NCI-H748 (cell line): ENCODE measurements at regions not wholly inside any gene's neighbourhood (a gene's known extent, or its start where the extent isn't known, plus 50 kb on each side); places are given as distances from the start of the nearest gene placed in this dataset.

Experiments used
- DNase-seq: peaks from one replicate; lab custom pipeline; 2025; ENCODE audit not compliant: unreplicated experiment; lab: John Stamatoyannopoulos, UW

DNA sequence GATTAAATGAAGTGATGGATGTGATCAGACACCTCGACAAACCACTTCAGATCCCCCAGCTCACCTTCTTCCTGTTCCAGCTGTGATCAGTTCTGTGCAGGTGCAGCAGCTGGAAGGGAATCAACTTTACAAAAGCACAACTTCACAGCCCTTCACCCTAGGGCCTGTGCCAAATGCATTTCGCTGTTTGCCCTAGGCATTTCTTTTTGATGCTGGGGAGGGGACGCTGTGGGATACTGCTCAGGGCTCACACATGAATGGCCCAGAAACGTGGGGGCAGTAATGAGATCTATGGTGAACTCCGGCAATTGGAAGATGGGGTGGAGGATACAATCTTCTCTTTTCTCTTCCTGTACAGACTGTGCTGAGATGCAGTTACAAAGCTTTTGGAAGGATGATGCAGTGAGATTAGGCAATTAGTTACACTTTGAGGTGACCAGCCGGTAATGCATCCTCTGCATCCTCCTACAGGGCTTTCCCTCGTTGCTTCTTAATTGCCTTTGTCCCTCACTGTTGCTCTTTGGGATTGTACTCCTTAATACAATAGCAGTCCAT is 215.1 kb upstream of the PITX2 start:
- DNase-seq: no peak

DNA sequence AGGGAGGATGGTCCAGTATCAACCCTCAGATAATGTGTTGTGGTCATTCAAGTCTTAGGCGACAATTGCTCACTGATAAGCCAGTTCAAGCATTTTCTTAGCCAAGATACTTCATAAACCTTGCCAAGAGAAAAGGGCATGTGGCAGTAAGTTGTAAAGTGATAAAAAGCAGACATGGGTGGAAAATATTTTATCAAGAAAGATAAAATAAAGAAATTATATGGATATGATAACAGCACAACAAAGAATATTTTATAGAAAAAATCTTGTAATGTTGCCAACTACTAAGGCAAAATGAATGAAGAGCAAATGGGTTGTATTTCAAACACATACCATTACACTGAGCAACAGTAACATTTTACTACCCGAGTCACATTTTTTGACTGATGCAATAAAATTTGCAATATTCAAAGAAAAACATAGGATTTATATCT is 217.4 kb upstream of the PITX2 start:
- DNase-seq: no peak

DNA sequence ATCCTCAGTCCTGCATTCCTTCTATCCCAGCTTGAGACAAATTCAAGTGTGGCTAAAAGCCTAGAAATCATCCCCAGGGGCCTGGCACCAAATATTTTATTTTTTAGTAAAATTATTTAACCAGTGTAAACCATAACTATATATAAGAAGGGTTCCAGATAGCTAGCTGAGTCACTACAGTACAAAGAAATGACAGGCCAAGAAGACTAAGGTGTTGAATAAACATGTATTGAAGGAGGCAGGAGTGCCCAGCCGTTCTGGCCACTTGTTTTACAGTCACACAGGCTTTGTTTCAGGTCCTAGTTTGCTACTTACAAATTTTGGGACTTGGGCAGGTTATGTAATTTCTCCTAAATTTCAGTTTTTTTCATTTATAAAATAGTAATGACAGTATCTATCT is 225.9 kb upstream of the PITX2 start:
- DNase-seq: no peak

- DNase-seq: no peak
Measured at GRCh38 chr4:110849461-110849860, 226.6 kb upstream of the PITX2 start.

DNA sequence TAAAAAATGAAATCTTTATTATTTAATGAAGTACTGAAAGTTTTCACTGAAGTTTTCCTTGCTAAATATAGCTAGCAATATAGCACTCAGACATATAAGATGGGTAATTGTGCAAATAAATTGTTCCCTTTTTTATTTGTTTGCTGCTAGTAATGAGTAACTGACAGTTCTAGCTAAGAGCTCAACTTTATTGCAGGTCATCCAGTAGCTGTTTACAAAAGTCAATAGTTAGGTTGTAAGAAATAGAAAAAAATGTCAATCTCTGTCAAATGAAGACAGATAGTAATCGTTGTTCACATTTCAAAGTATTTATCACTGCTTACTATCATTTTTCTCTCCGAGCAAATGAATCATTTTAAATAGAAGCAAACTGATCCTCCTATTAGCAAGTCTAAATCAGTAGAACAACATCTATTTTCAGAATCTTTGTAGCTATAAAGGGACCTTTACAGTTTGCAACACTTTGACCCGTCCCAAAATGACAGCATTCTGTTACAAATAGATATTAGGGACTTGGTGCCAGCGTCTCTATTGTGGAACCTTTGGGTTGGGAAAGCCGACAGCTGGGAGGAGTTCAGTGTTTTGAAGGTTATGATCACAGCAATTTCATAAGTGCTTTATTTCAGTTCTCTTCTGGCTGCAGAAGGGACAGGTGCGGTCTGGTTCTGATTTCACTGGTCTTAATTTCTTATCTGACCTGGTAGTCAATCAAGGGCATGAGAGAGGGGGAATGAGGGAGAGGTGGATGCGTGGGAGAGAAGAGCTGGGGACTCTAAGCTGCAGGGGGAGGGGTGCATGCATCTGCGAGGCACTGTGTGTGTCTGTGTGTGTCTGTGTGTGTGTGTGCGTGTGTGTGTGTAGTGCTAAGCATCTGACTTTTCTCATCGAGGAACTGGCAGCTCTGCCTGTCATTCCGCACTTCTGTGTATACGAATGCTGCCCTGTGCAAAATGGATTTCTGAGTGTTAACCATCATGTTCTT is 227.9 kb upstream of the PITX2 start:
- DNase-seq: peak; percentile 39

DNA sequence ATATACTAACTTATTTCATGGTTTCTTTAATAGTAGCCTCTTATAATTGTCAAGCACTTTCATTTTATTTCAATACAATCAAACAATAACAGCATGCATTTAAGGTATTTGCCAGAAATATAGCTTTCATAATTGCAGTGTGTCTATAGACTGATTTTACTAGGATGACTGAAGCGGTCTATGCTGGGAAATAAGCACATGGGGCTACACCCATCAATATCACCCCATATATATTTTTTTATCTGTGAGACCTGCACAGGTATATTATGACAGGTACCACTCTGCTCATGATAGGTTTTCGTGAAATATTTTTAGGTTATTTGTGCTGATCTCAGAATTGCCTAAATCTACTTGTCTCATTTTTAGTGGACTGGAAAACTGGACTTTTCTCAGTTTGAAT is 229.1 kb upstream of the PITX2 start:
- no peak for DNase-seq

DNA sequence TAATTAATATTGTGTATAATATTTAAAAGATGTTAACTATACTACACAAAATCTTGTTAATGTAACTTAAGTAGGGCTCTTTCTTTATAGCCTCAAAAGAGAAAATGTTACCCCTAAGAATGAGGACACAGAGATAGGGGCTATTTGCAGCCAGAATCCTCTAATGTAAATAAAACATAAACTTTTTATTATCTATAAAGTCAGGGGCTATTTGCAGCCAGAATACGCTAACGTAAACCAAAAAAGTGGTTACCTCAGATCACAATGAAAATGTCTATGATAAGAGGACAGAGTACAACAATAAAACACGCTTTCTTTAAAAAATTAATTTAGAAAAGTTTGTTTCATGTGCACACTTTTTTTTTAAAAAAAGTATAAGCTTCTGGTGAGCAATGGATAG is 229.9 kb upstream of the PITX2 start:
- no peak for DNase-seq

DNA sequence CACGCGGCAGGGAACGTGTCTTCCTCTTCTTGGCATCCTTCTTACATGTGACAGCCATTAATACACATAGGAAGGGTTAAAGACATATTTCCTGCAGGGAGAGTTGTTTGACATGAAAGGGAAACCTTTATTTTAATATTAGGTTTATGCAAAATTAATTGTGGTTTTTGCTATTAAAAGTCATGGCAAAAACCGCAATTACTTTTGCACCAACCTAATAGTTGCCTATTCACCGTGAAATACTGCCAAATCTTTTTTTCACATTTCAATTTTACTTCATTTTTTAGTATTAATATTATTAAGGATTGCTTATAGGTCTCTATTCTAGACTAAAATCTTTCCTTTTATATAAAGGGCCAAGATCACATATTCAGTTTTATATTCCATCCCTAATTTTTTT is 230.4 kb upstream of the PITX2 start:
- DNase-seq: no peak

DNA sequence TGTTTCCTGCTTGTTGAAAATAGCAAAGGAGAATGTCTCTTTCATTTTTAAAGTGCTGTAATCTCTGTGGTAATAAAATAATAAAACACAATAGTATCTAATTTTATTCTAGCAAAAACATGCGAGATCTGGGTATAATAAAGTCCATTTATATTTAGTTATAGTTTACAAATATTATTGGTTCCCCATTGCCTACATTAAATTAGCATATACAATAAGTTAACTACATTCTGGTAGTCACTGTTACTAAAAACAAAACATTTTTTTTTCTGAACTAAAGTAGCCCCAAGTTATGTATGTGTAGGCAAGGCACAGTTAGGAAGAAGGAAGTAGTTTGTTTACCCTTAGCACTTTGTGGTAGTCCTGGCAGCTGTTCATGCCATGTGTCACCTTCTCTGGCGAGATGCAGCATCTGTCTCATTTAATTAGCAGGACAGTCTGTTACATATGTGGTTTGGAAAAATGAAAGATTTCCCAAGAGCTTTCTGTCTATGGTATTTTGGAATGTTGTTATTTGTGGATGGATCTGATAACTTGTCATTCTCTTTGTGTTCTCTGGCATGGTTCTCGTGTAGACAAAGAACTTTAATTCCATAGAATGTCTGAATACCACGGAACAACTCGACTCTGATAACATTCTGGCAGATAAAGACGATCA is 231.3 kb upstream of the PITX2 start:
- DNase-seq: no peak

- no peak for DNase-seq
Measured at GRCh38 chr4:110860125-110860524, 237.2 kb upstream of the PITX2 start.

DNA sequence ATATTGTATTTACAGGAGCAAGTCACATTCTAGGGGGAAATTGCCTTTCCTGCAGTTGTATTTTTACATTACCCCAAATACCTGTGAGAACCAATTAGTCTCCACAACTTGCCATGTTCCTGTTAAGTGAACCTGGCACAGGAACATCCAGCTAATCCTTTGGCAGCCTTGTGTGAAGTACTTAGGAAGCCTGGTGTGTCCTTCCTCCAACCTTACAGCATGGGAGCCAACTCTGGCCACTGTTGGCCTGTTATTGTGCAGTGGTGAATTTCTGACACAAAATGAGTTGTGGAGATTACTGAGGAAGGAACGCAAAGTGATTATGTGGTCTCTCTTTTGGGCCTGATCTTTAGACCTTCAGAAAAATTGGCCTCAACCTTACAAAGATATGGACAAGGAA is 238.0 kb upstream of the PITX2 start:
- DNase-seq: no peak

DNA sequence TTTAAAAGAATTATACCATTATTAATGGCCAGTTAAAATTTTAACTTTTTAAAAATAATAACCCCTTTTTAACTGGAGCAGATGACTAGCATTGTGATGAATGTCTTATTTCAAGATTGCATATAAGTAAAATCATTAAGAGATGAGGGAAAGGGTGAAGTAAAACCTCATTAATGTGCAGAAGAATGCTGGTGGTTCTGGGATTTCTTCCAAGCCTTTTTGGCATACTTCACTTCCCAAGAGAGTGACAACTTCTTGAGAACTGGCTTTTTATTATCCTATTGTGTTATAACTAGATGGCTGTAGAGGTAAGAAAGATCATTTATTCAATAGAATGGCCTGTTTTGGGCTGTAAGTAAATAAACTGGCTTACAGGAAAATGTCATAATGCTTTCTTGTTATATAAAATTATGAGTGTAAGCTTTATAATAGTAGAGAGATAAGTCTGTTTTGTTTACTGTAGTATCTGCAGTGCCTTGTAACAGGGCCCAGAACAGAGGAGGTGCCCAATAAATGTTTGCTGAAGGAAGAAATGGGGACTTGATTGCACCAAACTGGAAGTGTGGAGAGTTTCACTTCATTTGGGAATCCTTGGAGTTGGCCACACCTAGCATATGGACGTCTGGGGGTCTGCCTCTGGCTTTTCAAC is 242.9 kb upstream of the PITX2 start:
- DNase-seq: no peak

DNA sequence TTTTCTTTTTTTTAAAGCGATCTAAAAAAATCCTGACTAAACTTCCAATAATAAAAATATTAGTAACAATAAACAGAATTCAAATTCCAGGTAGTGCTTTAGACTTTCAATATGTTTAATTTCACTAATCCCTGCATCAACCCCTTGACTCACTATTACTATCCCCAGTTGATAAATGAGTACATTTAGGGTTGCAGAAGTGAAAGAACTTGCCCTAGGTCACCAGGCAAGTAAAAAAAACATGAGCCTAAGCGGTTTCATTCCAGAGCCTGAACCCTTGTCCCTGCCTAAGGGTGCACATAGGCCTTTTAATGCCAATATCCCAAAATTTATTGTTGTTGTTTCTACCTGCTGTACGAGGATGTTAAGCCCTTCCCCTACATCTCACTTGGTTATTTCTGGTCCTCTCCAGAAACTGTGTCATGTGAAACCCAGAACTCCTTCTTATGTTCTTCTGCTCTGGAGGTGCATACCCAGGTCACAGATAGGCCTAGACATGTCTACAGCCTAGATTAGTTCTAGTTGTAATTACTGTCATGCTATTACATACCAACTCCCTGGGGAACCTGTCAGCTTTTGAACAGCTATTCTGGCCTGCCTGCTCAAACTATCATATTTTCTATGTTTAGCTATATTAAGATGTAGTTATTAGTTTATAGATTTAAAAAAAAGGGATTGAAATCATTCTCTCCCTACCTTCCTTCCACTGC is 244.5 kb upstream of the PITX2 start:
- no peak for DNase-seq

DNA sequence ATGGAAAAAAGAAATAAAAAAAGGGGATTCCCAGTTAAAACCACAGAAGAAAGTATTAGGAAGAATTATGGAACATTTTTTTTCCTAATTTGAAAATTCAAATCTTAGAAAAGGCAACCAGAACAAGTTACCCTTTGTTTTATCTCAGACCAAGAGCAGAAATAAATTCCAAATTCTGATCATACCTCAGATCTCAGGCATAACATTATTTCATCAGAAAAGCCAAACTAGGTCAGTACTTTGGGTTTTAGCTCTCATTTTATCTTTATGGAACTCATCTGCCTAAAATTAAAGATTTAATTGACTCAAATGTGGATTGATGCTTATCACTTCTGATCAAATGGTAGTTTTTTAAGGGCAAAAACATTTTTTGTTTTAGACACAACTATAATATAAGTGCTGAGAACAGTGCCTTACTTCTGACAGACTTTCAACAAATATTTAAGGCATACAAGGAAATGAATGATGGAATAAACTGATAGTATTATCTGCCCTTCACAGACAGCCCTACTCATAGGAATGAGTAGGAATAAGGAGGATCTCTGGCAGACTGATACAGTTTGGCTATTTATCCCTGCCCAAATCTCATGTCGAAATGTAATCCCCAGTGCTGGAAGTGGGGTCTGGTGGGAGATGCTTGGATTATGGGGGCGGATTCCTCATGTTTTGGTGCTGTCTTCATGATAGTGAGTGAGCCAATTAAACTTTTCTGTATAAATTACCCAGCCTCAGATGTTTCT is 245.3 kb upstream of the PITX2 start:
- DNase-seq: no peak

DNA sequence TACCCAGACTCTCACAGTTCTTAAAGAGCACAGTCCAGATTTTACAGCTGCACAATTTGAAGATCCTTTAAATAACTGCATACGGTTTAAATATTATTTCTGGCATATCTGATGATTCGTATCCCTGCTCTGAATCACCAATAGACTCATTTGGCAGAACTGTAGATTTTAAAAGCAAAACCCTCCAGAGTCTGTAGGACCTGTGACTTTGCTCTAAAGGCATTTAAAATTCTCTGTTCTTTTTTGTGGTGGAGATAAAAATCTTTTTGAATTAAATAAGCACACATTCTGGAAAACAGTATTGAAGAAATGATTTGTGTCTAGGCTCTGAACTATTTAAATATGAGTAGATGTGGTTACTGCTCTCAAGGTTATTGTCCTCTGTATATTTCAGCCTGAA is 246.2 kb upstream of the PITX2 start:
- no peak for DNase-seq

DNA sequence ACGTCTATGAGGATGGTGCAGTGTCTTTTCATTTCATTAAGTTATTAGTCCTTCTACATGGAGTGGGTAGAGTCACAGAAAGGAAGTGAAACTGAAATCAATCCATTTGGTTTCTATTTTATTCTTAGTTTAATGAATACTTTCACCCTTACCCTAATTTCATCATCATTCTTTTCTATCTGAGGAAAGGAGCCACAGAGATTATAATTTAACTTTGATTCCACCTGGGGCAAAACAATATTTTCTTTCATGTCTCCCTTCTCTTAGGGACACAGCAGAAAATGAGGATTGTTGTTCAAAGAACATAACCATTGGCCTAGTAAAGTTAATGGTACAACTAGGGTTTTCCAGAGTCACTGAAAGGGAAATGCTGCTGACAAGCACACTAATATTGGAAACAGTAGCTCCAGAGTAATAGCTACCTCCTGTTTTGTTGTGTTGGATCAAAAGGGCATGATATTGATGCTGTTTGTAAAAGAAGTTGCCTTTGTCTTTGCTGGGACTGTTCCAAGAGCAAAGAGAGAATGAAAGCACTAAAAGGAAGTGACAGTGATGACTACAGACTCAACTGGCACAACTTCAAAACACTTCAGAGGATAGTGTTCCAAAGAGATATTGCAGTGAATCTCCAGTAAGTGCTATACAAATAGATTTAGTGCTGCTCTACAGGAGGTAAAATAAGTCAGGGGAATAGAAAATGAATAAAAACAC is 247.1 kb upstream of the PITX2 start:
- peak; percentile 40 for DNase-seq

DNA sequence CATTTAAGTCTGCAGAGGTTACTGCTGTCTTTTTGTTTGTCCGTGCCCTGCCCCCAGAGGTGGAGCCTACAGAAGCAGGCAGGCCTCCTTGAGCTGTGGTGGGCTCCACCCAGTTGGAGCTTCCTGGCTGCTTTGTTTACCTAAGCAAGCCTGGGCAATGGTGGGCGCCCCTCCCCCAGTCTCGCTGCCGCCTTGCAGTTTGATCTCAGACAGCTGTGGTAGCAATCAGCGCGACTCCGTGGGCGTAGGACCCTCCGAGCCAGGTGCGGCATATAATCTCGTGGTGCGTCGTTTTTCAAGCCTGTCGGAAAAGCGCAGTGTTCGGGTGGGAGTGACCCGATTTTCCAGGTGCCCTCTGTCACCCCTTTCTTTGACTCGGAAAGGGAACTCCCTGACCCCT is 253.3 kb upstream of the PITX2 start:
- peak; percentile 1 for DNase-seq

GRCh38 chr4:110876866-110877265 is 254.0 kb upstream of the PITX2 start:
- DNase-seq: peak; percentile 3

GRCh38 chr4:110877778-110878370 is 255.0 kb upstream of the PITX2 start:
- DNase-seq: no peak
